Liver (tissue), 8 donors: ENCODE measurements at regions not wholly inside any gene's neighbourhood (a gene's known extent, or its start where the extent isn't known, plus 50 kb on each side); places are given as distances from the start of the nearest gene placed in this dataset.

Source experiments
- DNase-seq: peaks from one replicate; pipeline ENCODE4 v3.0.0-alpha.2; 2017; ENCODE audit warnings: low spot score
- H3K27ac ChIP-seq, 2 donors: one replicate each; pipeline ENCODE4 v1.7.0; 2013; ENCODE audit warnings: inconsistent platforms in 2 of 2, low read length in 2 of 2, control low read depth in 1 of 2, low read depth in 1 of 2, mild to moderate bottlenecking in 1 of 2
- H3K27me3 ChIP-seq, 4 donors: one replicate each; pipeline versions ENCODE4 v1.6.1 to v1.7.0; 2013; ENCODE audit warnings: low read length in 3 of 4, inconsistent platforms in 1 of 4, mild to moderate bottlenecking in 1 of 4, moderate library complexity in 1 of 4; ENCODE audit not compliant: control insufficient read depth in 4 of 4, insufficient read depth in 4 of 4
- H3K36me3 ChIP-seq, 4 donors: one replicate each; pipeline versions ENCODE4 v1.6.1 to v1.7.0; 2013; ENCODE audit warnings: low read length in 3 of 4, mild to moderate bottlenecking in 3 of 4, low read depth in 1 of 4, moderate library complexity in 1 of 4; ENCODE audit not compliant: control insufficient read depth in 4 of 4, insufficient read depth in 3 of 4
- H3K4me1 ChIP-seq, 4 donors: one replicate each; pipeline versions ENCODE4 v1.6.1 to v1.7.0; 2013; ENCODE audit warnings: low read length in 3 of 4, mild to moderate bottlenecking in 3 of 4, moderate library complexity in 1 of 4; ENCODE audit not compliant: control insufficient read depth in 4 of 4, insufficient read depth in 4 of 4
- H3K4me3 ChIP-seq, 3 donors: one replicate each; pipeline versions ENCODE4 v1.6.1 to v1.7.0; 2013; ENCODE audit warnings: low read length in 3 of 3, control low read depth in 1 of 3, low read depth in 1 of 3, mild to moderate bottlenecking in 1 of 3
- H3K9ac ChIP-seq, 2 donors: one replicate each; pipeline ENCODE4 v1.7.0; 2013; ENCODE audit warnings: low read length in 2 of 2, mild to moderate bottlenecking in 2 of 2, moderate library complexity in 2 of 2, control low read depth in 1 of 2, low read depth in 1 of 2
- H3K9me3 ChIP-seq, 4 donors: one replicate each; pipeline versions ENCODE4 v1.6.1 to v1.7.0; 2013; ENCODE audit warnings: low read length in 3 of 4; ENCODE audit not compliant: control insufficient read depth in 4 of 4
- EGR1 ChIP-seq, 2 donors: IDR thresholded peaks; 2 replicates each; pipeline ENCODE4 v1.6.1; 2016 to 2018; ENCODE audit warnings: antibody characterized with exemption in 2 of 2, low read depth in 2 of 2
- FOXA1 ChIP-seq: IDR thresholded peaks from 2 replicates; pipeline ENCODE4 v1.6.1; 2016; ENCODE audit warnings: antibody characterized with exemption
- FOXA2 ChIP-seq: IDR thresholded peaks from 2 replicates; pipeline ENCODE4 v1.6.1; 2016; ENCODE audit warnings: antibody characterized with exemption
- GABPA ChIP-seq, 2 donors: IDR thresholded peaks in 1 of 2; conservative IDR thresholded peaks in 1 of 2; 2 replicates each; pipeline ENCODE4 v1.6.1; 2016; ENCODE audit warnings: antibody characterized with exemption in 2 of 2, mild to moderate bottlenecking in 1 of 2, moderate library complexity in 1 of 2
- HNF4G ChIP-seq: IDR thresholded peaks from 2 replicates; pipeline ENCODE4 v1.6.1; 2016; ENCODE audit warnings: antibody characterized with exemption
- JUND ChIP-seq, 2 donors: IDR thresholded peaks; 2 replicates each; pipeline ENCODE4 v1.6.1; 2016; ENCODE audit warnings: antibody characterized with exemption in 2 of 2
- MAX ChIP-seq: IDR thresholded peaks from 2 replicates; pipeline ENCODE4 v1.6.1; 2016; ENCODE audit warnings: antibody characterized with exemption
- NR2F2 ChIP-seq: IDR thresholded peaks from 2 replicates; pipeline ENCODE4 v1.6.1; 2016; ENCODE audit warnings: antibody characterized with exemption
- RAD21 ChIP-seq, 2 donors: IDR thresholded peaks; 2 replicates each; pipeline ENCODE4 v1.6.1; 2016; ENCODE audit warnings: antibody characterized with exemption in 2 of 2, mild to moderate bottlenecking in 2 of 2
- REST ChIP-seq: IDR thresholded peaks from 2 replicates; pipeline ENCODE4 v1.6.1; 2016; ENCODE audit warnings: antibody characterized with exemption, mild to moderate bottlenecking
- RXRA ChIP-seq, 2 donors: IDR thresholded peaks; 2 replicates each; pipeline ENCODE4 v1.6.1; 2017 to 2018; ENCODE audit warnings: antibody characterized with exemption in 2 of 2, mild to moderate bottlenecking in 1 of 2
- SP1 ChIP-seq: IDR thresholded peaks from 2 replicates; pipeline ENCODE4 v1.6.1; 2018; ENCODE audit warnings: antibody characterized with exemption, mild to moderate bottlenecking
- YY1 ChIP-seq: IDR thresholded peaks from 2 replicates; pipeline ENCODE4 v1.6.1; 2016; ENCODE audit warnings: antibody characterized with exemption, mild to moderate bottlenecking
- ZBTB33 ChIP-seq: IDR thresholded peaks from 2 replicates; pipeline ENCODE4 v1.6.1; 2016; ENCODE audit warnings: antibody characterized with exemption
- WGBS: extraction: QIAGEN DNeasy Blood & Tissue Kit; methylation state at CpG from one replicate; pipeline ENCODE4 v1.1.7; 2013; 5-methylcytosine and 5-hydroxymethylcytosine counted together
- TF ChIP-seq, protein P1 (sequence below): fragments of 150-350 bp; IDR thresholded peaks from 2 replicates; pipeline ENCODE4 v1.5.1; 2017; ENCODE audit warnings: improper control_type of control experiment, low read depth, low read length; ENCODE audit not compliant: missing input control
- TF ChIP-seq, protein P2 (sequence below): IDR thresholded peaks from 2 replicates; pipeline ENCODE4 v1.6.1; 2016; ENCODE audit warnings: antibody characterized with exemption
- donor health status: healthy.
- donor health status: healthy.
- donor health status: healthy.
- donor health status: healthy.
- donor health status: healthy.

- no peak overlapping the region for H3K4me3 ChIP-seq
- DNase-seq, result no peak
- WGBS, result 87% methylated on average over 1 of the region's 1 CpG
- H3K27me3 ChIP-seq, result no peaks in the 10 kb centered on the region
- H3K4me1 ChIP-seq, result no peaks in the 10 kb centered on the region
- no peaks in the 10 kb centered on the region for H3K9me3 ChIP-seq
- H3K36me3 ChIP-seq, result no peaks in the 10 kb centered on the region
- TF ChIP-seq, protein P1, sequence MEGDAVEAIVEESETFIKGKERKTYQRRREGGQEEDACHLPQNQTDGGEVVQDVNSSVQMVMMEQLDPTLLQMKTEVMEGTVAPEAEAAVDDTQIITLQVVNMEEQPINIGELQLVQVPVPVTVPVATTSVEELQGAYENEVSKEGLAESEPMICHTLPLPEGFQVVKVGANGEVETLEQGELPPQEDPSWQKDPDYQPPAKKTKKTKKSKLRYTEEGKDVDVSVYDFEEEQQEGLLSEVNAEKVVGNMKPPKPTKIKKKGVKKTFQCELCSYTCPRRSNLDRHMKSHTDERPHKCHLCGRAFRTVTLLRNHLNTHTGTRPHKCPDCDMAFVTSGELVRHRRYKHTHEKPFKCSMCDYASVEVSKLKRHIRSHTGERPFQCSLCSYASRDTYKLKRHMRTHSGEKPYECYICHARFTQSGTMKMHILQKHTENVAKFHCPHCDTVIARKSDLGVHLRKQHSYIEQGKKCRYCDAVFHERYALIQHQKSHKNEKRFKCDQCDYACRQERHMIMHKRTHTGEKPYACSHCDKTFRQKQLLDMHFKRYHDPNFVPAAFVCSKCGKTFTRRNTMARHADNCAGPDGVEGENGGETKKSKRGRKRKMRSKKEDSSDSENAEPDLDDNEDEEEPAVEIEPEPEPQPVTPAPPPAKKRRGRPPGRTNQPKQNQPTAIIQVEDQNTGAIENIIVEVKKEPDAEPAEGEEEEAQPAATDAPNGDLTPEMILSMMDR, result no peak
- TF ChIP-seq EGR1 (IDR thresholded peaks at IDR 0.05; ENCODE audit: low read depth in 2 of 2) (no peak), RAD21 (IDR thresholded peaks at IDR 0.05) (no peak), REST (no peak), FOXA2 (no peak), RXRA (IDR thresholded peaks at IDR 0.05) (no peak)
- H3K9ac ChIP-seq, result no peak overlapping the region
- no peak overlapping the region for H3K27ac ChIP-seq
Measured at GRCh38 chr12:105847068-105847467, 291.7 kb downstream of the NUAK1 start.

- TF ChIP-seq FOXA1 (no peak), MAX (no peak), NR2F2 (no peak), FOXA2 (no peak), HNF4G (no peak), JUND (IDR thresholded peaks at IDR 0.05) (no peak), GABPA (IDR thresholded peaks at IDR 0.05 in 1 of 2, conservative IDR thresholded peaks at IDR 0.05 in 1 of 2) (no peak), REST (no peak), EGR1 (IDR thresholded peaks at IDR 0.05; ENCODE audit: low read depth in 2 of 2) (no peak), RXRA (IDR thresholded peaks at IDR 0.05) (no peak), SP1 (no peak), ZBTB33 (no peak), YY1 (no peak)
- TF ChIP-seq, protein P2, sequence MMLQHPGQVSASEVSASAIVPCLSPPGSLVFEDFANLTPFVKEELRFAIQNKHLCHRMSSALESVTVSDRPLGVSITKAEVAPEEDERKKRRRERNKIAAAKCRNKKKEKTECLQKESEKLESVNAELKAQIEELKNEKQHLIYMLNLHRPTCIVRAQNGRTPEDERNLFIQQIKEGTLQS, result no peak
- TF ChIP-seq, protein P1, result no peak
- Histone ChIP-seq H3K36me3 (no peaks in the 10 kb centered on the region), H3K9ac (no peak overlapping the region), H3K4me3 (no peak overlapping the region), H3K4me1 (no peaks in the 10 kb centered on the region), H3K27ac (no peak overlapping the region), H3K9me3 (no peaks in the 10 kb centered on the region), H3K27me3 (no peaks in the 10 kb centered on the region)
- no peak for DNase-seq
- WGBS, result 89% methylated on average over 2 of the region's 2 CpGs
Measured at GRCh38 chr12:105848286-105848685, 290.5 kb downstream of the NUAK1 start.
